OCI-LY1 (cell line): ENCODE measurements at regions not wholly inside any gene's neighbourhood (a gene's known extent, or its start where the extent isn't known, plus 50 kb on each side); places are given as distances from the start of the nearest gene placed in this dataset.

Experiments used
- CTCF ChIP-seq: fragments of 200-600 bp; sonication (generic), shearing (Covaris generic); IDR thresholded peaks from 2 replicates; pipeline ENCODE4 v1.5.1; 2017; ENCODE audit warnings: mild to moderate bottlenecking, antibody characterized with exemption, low read length, moderate library complexity, mixed read lengths
- EZH2 ChIP-seq: fragments of 200-600 bp; sonication (generic), shearing (Covaris generic); IDR thresholded peaks from 2 replicates; pipeline ENCODE4 v1.8.0; 2017; ENCODE audit warnings: borderline replicate concordance, mixed run types, mild to moderate bottlenecking, antibody characterized with exemption, low read length, moderate library complexity, mixed read lengths

GRCh38 chr16:61580579-61580978, 455.7 kb downstream of the CDH8 start:
- TF ChIP-seq CTCF (no peak), EZH2 (no peak)
